ENCODE measurements at regions not wholly inside any gene's neighbourhood (a gene's known extent, or its start where the extent isn't known, plus 50 kb on each side); places are given as distances from the start of the nearest gene placed in this dataset.

- Histone ChIP-seq H3K27me3 (ENCODE audit: control insufficient read depth, insufficient read depth, low read length) (no peaks in the 10 kb centered on the region), H3K36me3 (ENCODE audit: control insufficient read depth, insufficient read depth, low read length) (no peaks in the 10 kb centered on the region), H3K27ac (ENCODE audit: low read length) (no peak overlapping the region), H3K9me3 (ENCODE audit: control insufficient read depth, insufficient read depth, low read depth, low read length) (no peaks in the 10 kb centered on the region), H3K4me3 (ENCODE audit: low read depth in 2 of 2, low read length in 2 of 2) (no peak overlapping the region), H3K4me1 (ENCODE audit: control insufficient read depth, insufficient read depth, low read length) (no peaks in the 10 kb centered on the region)
- ChIA-PET CTCF (no interaction called here), POLR2A (no interaction called here)
- intact Hi-C loops (cut with micrococcal nuclease; ENCODE audit: unreplicated experiment), result no loop called here
- ATAC-seq (no peak), DNase-seq (ENCODE audit: low read depth, low spot score) (no peak)
- no peak for TF ChIP-seq SIN3A (IDR thresholded peaks at IDR 0.05; ENCODE audit: borderline replicate concordance, insufficient read depth, low read depth, low read length)
- no peak for TF ChIP-seq REST (IDR thresholded peaks at IDR 0.05; ENCODE audit: insufficient read depth in 1 of 2, low read depth in 2 of 2, low read length in 1 of 2)
- no peak for TF ChIP-seq TCF7L2 (IDR thresholded peaks at IDR 0.05; ENCODE audit: low read depth, low read length)
- no peak for TF ChIP-seq POLR2AphosphoS5 (IDR thresholded peaks at IDR 0.05; ENCODE audit: low read depth, low read length)
- no peak for TF ChIP-seq CTCF (IDR thresholded peaks at IDR 0.05)
- no TSS peak for BruUV-seq (replicated peaks)
- in situ Hi-C loops (cut with HindIII; ENCODE audit: low pct_unique_long_range_greater_than_20kb, low sequenced_read_pairs), result no loop called here
These were observed 138.4 kb downstream of the HTR1B start for GRCh38 chr6:77324866-77325265.

- H3K36me3 ChIP-seq (ENCODE audit: control insufficient read depth, insufficient read depth, low read length), result no peaks in the 10 kb centered on the region
- ATAC-seq, result no peak
- H3K9me3 ChIP-seq (ENCODE audit: control insufficient read depth, insufficient read depth, low read depth, low read length), result no peaks in the 10 kb centered on the region
- TF ChIP-seq TCF7L2 (IDR thresholded peaks at IDR 0.05; ENCODE audit: low read depth, low read length) (no peak), REST (IDR thresholded peaks at IDR 0.05; ENCODE audit: insufficient read depth in 1 of 2, low read depth in 2 of 2, low read length in 1 of 2) (no peak), SIN3A (IDR thresholded peaks at IDR 0.05; ENCODE audit: borderline replicate concordance, insufficient read depth, low read depth, low read length) (no peak), POLR2AphosphoS5 (IDR thresholded peaks at IDR 0.05; ENCODE audit: low read depth, low read length) (no peak), CTCF (IDR thresholded peaks at IDR 0.05) (no peak)
- H3K4me1 ChIP-seq (ENCODE audit: control insufficient read depth, insufficient read depth, low read length), result no peaks in the 10 kb centered on the region
- DNase-seq (ENCODE audit: low read depth, low spot score), result no peak
- BruUV-seq (replicated peaks), result no TSS peak
- intact Hi-C loops (cut with micrococcal nuclease; ENCODE audit: unreplicated experiment), result no loop called here
- H3K4me3 ChIP-seq (ENCODE audit: low read depth in 2 of 2, low read length in 2 of 2), result no peak overlapping the region
- POLR2A ChIA-PET, result no interaction called here
- no peak overlapping the region for H3K27ac ChIP-seq (ENCODE audit: low read length)
- H3K27me3 ChIP-seq (ENCODE audit: control insufficient read depth, insufficient read depth, low read length), result no peaks in the 10 kb centered on the region
- in situ Hi-C loops (cut with HindIII; ENCODE audit: low pct_unique_long_range_greater_than_20kb, low sequenced_read_pairs), result no loop called here
- CTCF ChIA-PET, result no interaction called here
These were observed 140.7 kb downstream of the HTR1B start for GRCh38 chr6:77322604-77323003.

Data from Panc1 (cell line).